C4-2B (cell line): ENCODE measurements at regions not wholly inside any gene's neighbourhood (a gene's known extent, or its start where the extent isn't known, plus 50 kb on each side); places are given as distances from the start of the nearest gene placed in this dataset.

Experiments used
- H3K27ac ChIP-seq: fragments of 450-650 bp; 2 replicates; pipeline ENCODE4 v1.5.1; 2017
- CTCF ChIP-seq: fragments of 450-650 bp; conservative IDR thresholded peaks from 2 replicates; pipeline ENCODE4 v1.5.1; 2017; ENCODE audit warnings: mild to moderate bottlenecking
- ZFX ChIP-seq: fragments of 450-650 bp; IDR thresholded peaks from 2 replicates; pipeline ENCODE4 v1.6.1; 2017

DNA sequence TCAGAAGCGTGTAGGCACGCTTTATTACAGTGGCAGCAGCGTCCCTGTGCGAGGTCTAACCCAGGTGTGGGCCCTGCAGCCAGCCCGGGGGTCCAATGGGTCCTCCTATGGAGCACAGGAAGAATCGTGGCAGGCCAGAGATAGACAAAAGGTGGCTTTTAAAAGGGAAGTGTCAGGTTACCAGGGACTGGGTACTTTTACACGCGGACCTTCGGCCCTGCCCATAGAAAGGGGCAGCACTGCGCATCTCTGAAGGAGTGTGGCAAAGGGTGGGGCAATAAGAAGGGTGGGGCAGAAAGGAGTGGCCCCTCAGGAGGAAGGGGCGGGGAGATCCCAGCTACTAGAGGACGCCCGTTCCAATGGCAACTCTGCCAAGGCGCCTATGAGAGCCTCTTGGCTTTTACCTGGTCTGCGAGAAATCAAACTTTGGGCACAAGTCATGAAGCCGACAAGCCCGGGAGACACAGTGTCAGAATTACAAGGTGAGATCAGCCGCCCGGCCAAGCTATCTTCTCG lies 1419.8 kb downstream of the UQCRFS1 start:
- H3K27ac ChIP-seq = peak overlapping the region; percentile 92
- peak; percentile 1; the same call in 1 of the 2 replicates for TF ChIP-seq CTCF
- TF ChIP-seq ZFX = no peak

- TF ChIP-seq ZFX (no peak), CTCF (no peak)
- peak overlapping the region; percentile 92 for H3K27ac ChIP-seq
Measured at GRCh38 chr19:27792576-27793127, 1420.3 kb downstream of the UQCRFS1 start.

- H3K27ac ChIP-seq = no peak overlapping the region
- TF ChIP-seq CTCF = no peak
- TF ChIP-seq ZFX = no peak
Measured at GRCh38 chr19:27780367-27781075, 1432.4 kb downstream of the UQCRFS1 start.

DNA sequence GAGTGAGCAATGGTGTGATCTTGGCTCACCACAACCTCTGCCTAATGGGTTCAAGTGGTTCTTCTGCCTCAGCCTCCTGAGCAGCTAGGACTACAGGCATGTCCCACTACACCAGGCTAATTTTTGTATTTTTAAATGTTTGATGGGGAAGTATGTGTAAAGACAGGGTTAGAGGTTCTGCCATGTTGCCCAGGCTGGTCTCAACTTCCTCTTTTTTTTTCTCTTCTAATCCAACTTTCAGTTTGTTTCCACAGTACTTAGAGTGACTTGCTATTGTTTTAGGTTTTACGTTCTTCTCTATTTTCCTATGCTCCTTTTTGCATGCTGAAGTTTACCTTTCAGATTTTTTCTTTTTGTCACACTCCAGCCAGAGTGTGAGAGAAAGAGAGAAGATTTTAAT lies 1433.0 kb downstream of the UQCRFS1 start:
- H3K27ac ChIP-seq = no peak overlapping the region

GRCh38 chr19:27777726-27778125 lies 1435.2 kb downstream of the UQCRFS1 start:
- no peak overlapping the region for H3K27ac ChIP-seq
- TF ChIP-seq ZFX = no peak
- peak; percentile 12; the same call in 1 of the 2 replicates for TF ChIP-seq CTCF

More for the DNA sequence above, 1433.0 kb downstream of the UQCRFS1 start:
- TF ChIP-seq ZFX = no peak
- no peak for TF ChIP-seq CTCF

- no peak overlapping the region for H3K27ac ChIP-seq
- TF ChIP-seq ZFX = no peak
- TF ChIP-seq CTCF = no peak
Measured at GRCh38 chr19:27777242-27777641, 1435.7 kb downstream of the UQCRFS1 start.

- H3K27ac ChIP-seq = no peak overlapping the region
- TF ChIP-seq CTCF = no peak
- TF ChIP-seq ZFX = no peak
Measured at GRCh38 chr19:27776524-27776923, 1436.4 kb downstream of the UQCRFS1 start.
